OCI-LY1 (cell line): ENCODE measurements at regions not wholly inside any gene's neighbourhood (a gene's known extent, or its start where the extent isn't known, plus 50 kb on each side); places are given as distances from the start of the nearest gene placed in this dataset.

Experiments used
- H2AFZ ChIP-seq: fragments of 200-600 bp; sonication (generic), shearing (Covaris generic); 2 replicates; pipeline ENCODE4 v1.6.0; 2014; ENCODE audit warnings: antibody characterized with exemption, mild to moderate bottlenecking, low read length
- H3F3A ChIP-seq: fragments of 200-600 bp; sonication (generic), shearing (Covaris generic); 2 replicates; pipeline ENCODE4 v1.6.0; 2014; ENCODE audit warnings: mild to moderate bottlenecking, antibody characterized with exemption, low read length, moderate library complexity; ENCODE audit not compliant: insufficient read depth
- H3K27ac ChIP-seq: fragments of 200-600 bp; sonication (generic); 2 replicates; pipeline ENCODE4 v1.5.1; 2014; ENCODE audit warnings: low read length, mixed run types, mild to moderate bottlenecking, low read depth; ENCODE audit not compliant: poor library complexity, severe bottlenecking
- H3K27me3 ChIP-seq: fragments of 200-600 bp; sonication (generic); 2 replicates; pipeline ENCODE4 v1.6.0; 2014; ENCODE audit warnings: antibody characterized with exemption, mild to moderate bottlenecking, low read length, moderate library complexity; ENCODE audit not compliant: insufficient read depth
- H3K36me3 ChIP-seq: fragments of 200-600 bp; sonication (generic); 2 replicates; pipeline ENCODE4 v1.6.1; 2014; ENCODE audit warnings: mild to moderate bottlenecking, antibody characterized with exemption, low read length, moderate library complexity, mixed read lengths; ENCODE audit not compliant: insufficient read depth
- H3K4me1 ChIP-seq: fragments of 200-600 bp; sonication (generic); 2 replicates; pipeline ENCODE4 v1.5.1; 2014; ENCODE audit warnings: mild to moderate bottlenecking, low read length, moderate library complexity; ENCODE audit not compliant: insufficient read depth, severe bottlenecking
- H3K4me2 ChIP-seq: fragments of 200-600 bp; sonication (generic), shearing (Covaris generic); 2 replicates; pipeline ENCODE4 v1.6.1; 2014; ENCODE audit warnings: low read length
- H3K4me3 ChIP-seq: fragments of 200-600 bp; sonication (generic); 2 replicates; pipeline ENCODE4 v1.5.1; 2014; ENCODE audit warnings: low read length, low read depth, mild to moderate bottlenecking, mixed read lengths; ENCODE audit not compliant: poor library complexity, severe bottlenecking
- H3K79me2 ChIP-seq: fragments of 200-600 bp; shearing (Covaris generic); 2 replicates; pipeline ENCODE4 v1.6.1; 2016; ENCODE audit warnings: mixed run types, low read length, mixed read lengths; ENCODE audit not compliant: insufficient read depth
- H3K9ac ChIP-seq: fragments of 200-600 bp; sonication (generic), shearing (Covaris generic); 2 replicates; pipeline ENCODE4 v1.6.1; 2014; ENCODE audit warnings: mild to moderate bottlenecking, low read length, mixed read lengths
- H3K9me2 ChIP-seq: fragments of 200-600 bp; sonication (generic), shearing (Covaris generic); 2 replicates; pipeline ENCODE4 v1.6.1; 2014; ENCODE audit warnings: low read depth, mild to moderate bottlenecking, low read length, mixed read lengths
- H3K9me3 ChIP-seq: fragments of 200-600 bp; shearing (Covaris generic); 2 replicates; pipeline ENCODE4 v1.6.1; 2014; ENCODE audit warnings: low read length, mixed read lengths
- H4K20me1 ChIP-seq: fragments of 200-600 bp; sonication (generic), shearing (Covaris generic); 2 replicates; pipeline ENCODE4 v1.6.0; 2016; ENCODE audit warnings: mild to moderate bottlenecking, low read length; ENCODE audit not compliant: insufficient read depth
- CTCF ChIP-seq: fragments of 200-600 bp; sonication (generic), shearing (Covaris generic); IDR thresholded peaks from 2 replicates; pipeline ENCODE4 v1.5.1; 2017; ENCODE audit warnings: mild to moderate bottlenecking, antibody characterized with exemption, low read length, moderate library complexity, mixed read lengths
- EZH2 ChIP-seq: fragments of 200-600 bp; sonication (generic), shearing (Covaris generic); IDR thresholded peaks from 2 replicates; pipeline ENCODE4 v1.8.0; 2017; ENCODE audit warnings: borderline replicate concordance, mixed run types, mild to moderate bottlenecking, antibody characterized with exemption, low read length, moderate library complexity, mixed read lengths

GRCh38 chr2:168371273-168372019, 84.6 kb upstream of the CERS6 start:
- H3K4me1 ChIP-seq = no peaks in the 10 kb centered on the region
- no peak overlapping the region for H2AFZ ChIP-seq
- H3K79me2 ChIP-seq = no peaks in the 10 kb centered on the region
- no peak overlapping the region for H3K4me2 ChIP-seq
- no peaks in the 10 kb centered on the region for H3K9me2 ChIP-seq
- no peaks in the 10 kb centered on the region for H3K36me3 ChIP-seq
- no peaks in the 10 kb centered on the region for H3K9me3 ChIP-seq
- TF ChIP-seq CTCF (no peak), EZH2 (no peak)
- H3K4me3 ChIP-seq = no peak overlapping the region
- no peaks in the 10 kb centered on the region for H3K27me3 ChIP-seq
- no peaks in the 10 kb centered on the region for H3F3A ChIP-seq
- no peak overlapping the region for H3K27ac ChIP-seq
- H4K20me1 ChIP-seq = no peaks in the 10 kb centered on the region
- H3K9ac ChIP-seq = no peak overlapping the region

DNA sequence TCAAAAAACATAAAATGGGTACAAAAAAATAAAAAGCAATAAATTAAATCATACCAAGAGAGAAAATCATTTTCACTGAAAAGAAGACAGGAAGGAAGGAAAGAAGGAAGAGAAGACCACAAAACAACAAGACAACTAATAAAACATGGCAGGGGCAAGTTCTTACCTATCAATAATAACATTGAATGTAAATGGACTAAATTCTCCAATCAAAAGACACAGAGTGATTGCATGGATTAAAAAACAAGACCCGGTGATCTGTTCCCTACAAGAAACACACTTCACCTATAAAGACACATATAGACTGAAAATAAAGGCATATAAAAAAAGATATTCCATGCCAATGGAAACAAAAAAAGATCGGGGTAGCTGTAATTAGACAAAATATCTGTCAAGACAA, 82.6 kb upstream of the CERS6 start:
- Histone ChIP-seq H3K27ac (no peak overlapping the region), H3K9me2 (no peaks in the 10 kb centered on the region), H3K79me2 (no peaks in the 10 kb centered on the region), H3K4me2 (no peak overlapping the region), H4K20me1 (no peaks in the 10 kb centered on the region), H3K4me1 (no peaks in the 10 kb centered on the region), H3K4me3 (no peak overlapping the region), H3K27me3 (no peaks in the 10 kb centered on the region), H3K36me3 (no peaks in the 10 kb centered on the region), H2AFZ (no peak overlapping the region), H3K9me3 (no peaks in the 10 kb centered on the region; the same call in 1 of the 2 replicates), H3F3A (no peaks in the 10 kb centered on the region), H3K9ac (no peak overlapping the region)
- TF ChIP-seq EZH2 (no peak), CTCF (no peak)

- Histone ChIP-seq H3F3A (no peaks in the 10 kb centered on the region), H3K9ac (no peak overlapping the region), H3K9me2 (no peaks in the 10 kb centered on the region), H3K79me2 (no peaks in the 10 kb centered on the region), H3K36me3 (no peaks in the 10 kb centered on the region), H3K4me2 (no peak overlapping the region), H3K27ac (no peak overlapping the region), H4K20me1 (no peaks in the 10 kb centered on the region), H3K9me3 (no peaks in the 10 kb centered on the region; the same call in 1 of the 2 replicates), H3K27me3 (no peaks in the 10 kb centered on the region), H2AFZ (no peak overlapping the region), H3K4me1 (no peaks in the 10 kb centered on the region), H3K4me3 (no peak overlapping the region)
- peak; percentile 16; the same call in 1 of the 2 replicates for TF ChIP-seq CTCF
- TF ChIP-seq EZH2 = no peak
These were observed 80.8 kb upstream of the CERS6 start for GRCh38 chr2:168375195-168375798.
